22Rv1 (cell line): ENCODE measurements at regions not wholly inside any gene's neighbourhood (a gene's known extent, or its start where the extent isn't known, plus 50 kb on each side); places are given as distances from the start of the nearest gene placed in this dataset.

Source experiments
- ZFX ChIP-seq: fragments of 450-650 bp; IDR thresholded peaks from 2 replicates; pipeline ENCODE4 v1.6.1; 2017; ENCODE audit warnings: antibody characterized with exemption, borderline replicate concordance
- TF ChIP-seq, protein P1 (sequence below): fragments of 450-650 bp; IDR thresholded peaks from 2 replicates; pipeline ENCODE4 v1.5.1; 2017; ENCODE audit warnings: mild to moderate bottlenecking

- TF ChIP-seq, protein P1, sequence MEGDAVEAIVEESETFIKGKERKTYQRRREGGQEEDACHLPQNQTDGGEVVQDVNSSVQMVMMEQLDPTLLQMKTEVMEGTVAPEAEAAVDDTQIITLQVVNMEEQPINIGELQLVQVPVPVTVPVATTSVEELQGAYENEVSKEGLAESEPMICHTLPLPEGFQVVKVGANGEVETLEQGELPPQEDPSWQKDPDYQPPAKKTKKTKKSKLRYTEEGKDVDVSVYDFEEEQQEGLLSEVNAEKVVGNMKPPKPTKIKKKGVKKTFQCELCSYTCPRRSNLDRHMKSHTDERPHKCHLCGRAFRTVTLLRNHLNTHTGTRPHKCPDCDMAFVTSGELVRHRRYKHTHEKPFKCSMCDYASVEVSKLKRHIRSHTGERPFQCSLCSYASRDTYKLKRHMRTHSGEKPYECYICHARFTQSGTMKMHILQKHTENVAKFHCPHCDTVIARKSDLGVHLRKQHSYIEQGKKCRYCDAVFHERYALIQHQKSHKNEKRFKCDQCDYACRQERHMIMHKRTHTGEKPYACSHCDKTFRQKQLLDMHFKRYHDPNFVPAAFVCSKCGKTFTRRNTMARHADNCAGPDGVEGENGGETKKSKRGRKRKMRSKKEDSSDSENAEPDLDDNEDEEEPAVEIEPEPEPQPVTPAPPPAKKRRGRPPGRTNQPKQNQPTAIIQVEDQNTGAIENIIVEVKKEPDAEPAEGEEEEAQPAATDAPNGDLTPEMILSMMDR = no peak
- TF ChIP-seq ZFX = no peak
Measured at GRCh38 chr2:234420408-234420807, 76.5 kb downstream of the ARL4C start.
